GM23338 (cell line): ENCODE measurements at regions not wholly inside any gene's neighbourhood (a gene's known extent, or its start where the extent isn't known, plus 50 kb on each side); places are given as distances from the start of the nearest gene placed in this dataset.

Source experiments
- CREB1 ChIP-seq: fragments of 250-450 bp; sonication (Bioruptor Pico); IDR thresholded peaks from 2 replicates; pipeline ENCODE4 v1.5.0; 2020; ENCODE audit warnings: low read depth, mild to moderate bottlenecking, moderate library complexity
- JUNB ChIP-seq: IDR thresholded peaks from one replicate; pipeline ENCODE4 v1.6.1; 2016; ENCODE audit warnings: antibody characterized with exemption; ENCODE audit not compliant: unreplicated experiment
- NANOG ChIP-seq: IDR thresholded peaks from 2 replicates; pipeline ENCODE4 v1.6.1; 2016; ENCODE audit warnings: antibody characterized with exemption, borderline replicate concordance
- STAT1 ChIP-seq: IDR thresholded peaks from one replicate; pipeline ENCODE4 v1.6.1; 2016; ENCODE audit warnings: antibody characterized with exemption; ENCODE audit not compliant: unreplicated experiment
- ZNF331 ChIP-seq: fragments of 250-450 bp; sonication (Bioruptor Pico); IDR thresholded peaks from 2 replicates; pipeline ENCODE4 v1.5.0; 2020; ENCODE audit warnings: low read depth, mild to moderate bottlenecking, moderate library complexity
- TF ChIP-seq, protein P1 (sequence below): fragments of 250-450 bp; sonication (Bioruptor Pico); IDR thresholded peaks from 2 replicates; pipeline ENCODE4 v1.5.0; 2020; ENCODE audit warnings: mild to moderate bottlenecking, moderate library complexity
- TF ChIP-seq, protein P2 (sequence below), 2 experiments: fragments of 200-600 bp in 1 of 2; sonication (generic) in 1 of 2; conservative IDR thresholded peaks; 2 replicates each; pipeline versions ENCODE4 v1.5.1 to v1.6.1; 2016 to 2017; ENCODE audit warnings: antibody characterized with exemption in 2 of 2, low read depth in 2 of 2, mild to moderate bottlenecking in 2 of 2, moderate library complexity in 1 of 2

- TF ChIP-seq, protein P1, sequence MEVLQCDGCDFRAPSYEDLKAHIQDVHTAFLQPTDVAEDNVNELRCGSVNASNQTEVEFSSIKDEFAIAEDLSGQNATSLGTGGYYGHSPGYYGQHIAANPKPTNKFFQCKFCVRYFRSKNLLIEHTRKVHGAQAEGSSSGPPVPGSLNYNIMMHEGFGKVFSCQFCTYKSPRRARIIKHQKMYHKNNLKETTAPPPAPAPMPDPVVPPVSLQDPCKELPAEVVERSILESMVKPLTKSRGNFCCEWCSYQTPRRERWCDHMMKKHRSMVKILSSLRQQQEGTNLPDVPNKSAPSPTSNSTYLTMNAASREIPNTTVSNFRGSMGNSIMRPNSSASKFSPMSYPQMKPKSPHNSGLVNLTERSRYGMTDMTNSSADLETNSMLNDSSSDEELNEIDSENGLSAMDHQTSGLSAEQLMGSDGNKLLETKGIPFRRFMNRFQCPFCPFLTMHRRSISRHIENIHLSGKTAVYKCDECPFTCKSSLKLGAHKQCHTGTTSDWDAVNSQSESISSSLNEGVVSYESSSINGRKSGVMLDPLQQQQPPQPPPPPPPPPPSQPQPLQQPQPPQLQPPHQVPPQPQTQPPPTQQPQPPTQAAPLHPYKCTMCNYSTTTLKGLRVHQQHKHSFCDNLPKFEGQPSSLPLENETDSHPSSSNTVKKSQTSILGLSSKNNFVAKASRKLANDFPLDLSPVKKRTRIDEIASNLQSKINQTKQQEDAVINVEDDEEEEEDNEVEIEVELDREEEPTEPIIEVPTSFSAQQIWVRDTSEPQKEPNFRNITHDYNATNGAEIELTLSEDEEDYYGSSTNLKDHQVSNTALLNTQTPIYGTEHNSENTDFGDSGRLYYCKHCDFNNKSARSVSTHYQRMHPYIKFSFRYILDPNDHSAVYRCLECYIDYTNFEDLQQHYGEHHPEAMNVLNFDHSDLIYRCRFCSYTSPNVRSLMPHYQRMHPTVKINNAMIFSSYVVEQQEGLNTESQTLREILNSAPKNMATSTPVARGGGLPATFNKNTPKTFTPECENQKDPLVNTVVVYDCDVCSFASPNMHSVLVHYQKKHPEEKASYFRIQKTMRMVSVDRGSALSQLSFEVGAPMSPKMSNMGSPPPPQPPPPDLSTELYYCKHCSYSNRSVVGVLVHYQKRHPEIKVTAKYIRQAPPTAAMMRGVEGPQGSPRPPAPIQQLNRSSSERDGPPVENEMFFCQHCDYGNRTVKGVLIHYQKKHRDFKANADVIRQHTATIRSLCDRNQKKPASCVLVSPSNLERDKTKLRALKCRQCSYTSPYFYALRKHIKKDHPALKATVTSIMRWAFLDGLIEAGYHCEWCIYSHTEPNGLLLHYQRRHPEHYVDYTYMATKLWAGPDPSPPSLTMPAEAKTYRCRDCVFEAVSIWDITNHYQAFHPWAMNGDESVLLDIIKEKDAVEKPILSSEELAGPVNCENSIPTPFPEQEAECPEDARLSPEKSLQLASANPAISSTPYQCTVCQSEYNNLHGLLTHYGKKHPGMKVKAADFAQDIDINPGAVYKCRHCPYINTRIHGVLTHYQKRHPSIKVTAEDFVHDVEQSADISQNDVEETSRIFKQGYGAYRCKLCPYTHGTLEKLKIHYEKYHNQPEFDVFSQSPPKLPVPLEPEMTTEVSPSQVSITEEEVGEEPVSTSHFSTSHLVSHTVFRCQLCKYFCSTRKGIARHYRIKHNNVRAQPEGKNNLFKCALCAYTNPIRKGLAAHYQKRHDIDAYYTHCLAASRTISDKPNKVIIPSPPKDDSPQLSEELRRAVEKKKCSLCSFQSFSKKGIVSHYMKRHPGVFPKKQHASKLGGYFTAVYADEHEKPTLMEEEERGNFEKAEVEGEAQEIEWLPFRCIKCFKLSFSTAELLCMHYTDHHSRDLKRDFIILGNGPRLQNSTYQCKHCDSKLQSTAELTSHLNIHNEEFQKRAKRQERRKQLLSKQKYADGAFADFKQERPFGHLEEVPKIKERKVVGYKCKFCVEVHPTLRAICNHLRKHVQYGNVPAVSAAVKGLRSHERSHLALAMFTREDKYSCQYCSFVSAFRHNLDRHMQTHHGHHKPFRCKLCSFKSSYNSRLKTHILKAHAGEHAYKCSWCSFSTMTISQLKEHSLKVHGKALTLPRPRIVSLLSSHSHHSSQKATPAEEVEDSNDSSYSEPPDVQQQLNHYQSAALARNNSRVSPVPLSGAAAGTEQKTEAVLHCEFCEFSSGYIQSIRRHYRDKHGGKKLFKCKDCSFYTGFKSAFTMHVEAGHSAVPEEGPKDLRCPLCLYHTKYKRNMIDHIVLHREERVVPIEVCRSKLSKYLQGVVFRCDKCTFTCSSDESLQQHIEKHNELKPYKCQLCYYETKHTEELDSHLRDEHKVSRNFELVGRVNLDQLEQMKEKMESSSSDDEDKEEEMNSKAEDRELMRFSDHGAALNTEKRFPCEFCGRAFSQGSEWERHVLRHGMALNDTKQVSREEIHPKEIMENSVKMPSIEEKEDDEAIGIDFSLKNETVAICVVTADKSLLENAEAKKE (CRISPR knock-in tag) = no peak
- TF ChIP-seq ZNF331 (no peak), JUNB (no peak), CREB1 (CRISPR knock-in tag) (no peak), STAT1 (no peak), NANOG (no peak)
- TF ChIP-seq, protein P2, sequence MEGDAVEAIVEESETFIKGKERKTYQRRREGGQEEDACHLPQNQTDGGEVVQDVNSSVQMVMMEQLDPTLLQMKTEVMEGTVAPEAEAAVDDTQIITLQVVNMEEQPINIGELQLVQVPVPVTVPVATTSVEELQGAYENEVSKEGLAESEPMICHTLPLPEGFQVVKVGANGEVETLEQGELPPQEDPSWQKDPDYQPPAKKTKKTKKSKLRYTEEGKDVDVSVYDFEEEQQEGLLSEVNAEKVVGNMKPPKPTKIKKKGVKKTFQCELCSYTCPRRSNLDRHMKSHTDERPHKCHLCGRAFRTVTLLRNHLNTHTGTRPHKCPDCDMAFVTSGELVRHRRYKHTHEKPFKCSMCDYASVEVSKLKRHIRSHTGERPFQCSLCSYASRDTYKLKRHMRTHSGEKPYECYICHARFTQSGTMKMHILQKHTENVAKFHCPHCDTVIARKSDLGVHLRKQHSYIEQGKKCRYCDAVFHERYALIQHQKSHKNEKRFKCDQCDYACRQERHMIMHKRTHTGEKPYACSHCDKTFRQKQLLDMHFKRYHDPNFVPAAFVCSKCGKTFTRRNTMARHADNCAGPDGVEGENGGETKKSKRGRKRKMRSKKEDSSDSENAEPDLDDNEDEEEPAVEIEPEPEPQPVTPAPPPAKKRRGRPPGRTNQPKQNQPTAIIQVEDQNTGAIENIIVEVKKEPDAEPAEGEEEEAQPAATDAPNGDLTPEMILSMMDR (conservative IDR thresholded peaks at IDR 0.05; ENCODE audit: low read depth in 2 of 2) = no peak
These were observed 56.0 kb downstream of the NCOR2 start (continued) for GRCh38 chr12:124511259-124511985.
